K562 (cell line): ENCODE measurements at regions not wholly inside any gene's neighbourhood (a gene's known extent, or its start where the extent isn't known, plus 50 kb on each side); places are given as distances from the start of the nearest gene placed in this dataset.

Experiments
- ATAC-seq: fragments of 200-7000 bp; cut with Tn5 transposase; 3 replicates; pipeline ENCODE4 v1.9.1; 2020; ENCODE audit warnings: moderate library complexity
- BruUV-seq: library from RNA; stranded (reverse); fragments of 400-500 nt; replicated peaks from 2 replicates; lab custom pipeline; 2021; lab: Mats Ljungman, UMichigan
- CTCF ChIA-PET: fragments of 300-600 bp; formaldehyde crosslinking; extraction: SDS; loops from one replicate; lab custom pipeline; 2021; ENCODE audit warnings: low intra/inter-chr PET ratio; lab: Yijun Ruan, JAX
- POLR2A ChIA-PET: fragments of 300-600, 350-650 bp; sonication (Branson Sonifier 250); formaldehyde crosslinking; extraction: SDS; loops from one replicate; lab custom pipeline; 2021; ENCODE audit warnings: antibody characterized with exemption, inconsistent platforms; lab: Yijun Ruan, JAX
- DNase-seq, 4 experiments: peaks; one replicate each; pipeline versions ENCODE4 v3.0.0 to v3.0.0-alpha.2; 2011 to 2018; ENCODE audit warnings: low spot score in 3 of 4, mixed read lengths in 3 of 4; ENCODE audit errors: extremely low read depth in 1 of 4
- FAIRE-seq: peaks from 2 replicates; lab custom pipeline; 2011; peaks lifted over from hg19 to GRCh38; lab: Jason Lieb, UNC
- H2AFZ ChIP-seq: 2 replicates; pipeline ENCODE4 v1.6.0; 2011; ENCODE audit warnings: low read depth, low read length, control low read depth, inconsistent platforms
- H3K27ac ChIP-seq: fragments of 200-600 bp; 3 replicates; pipeline ENCODE4 v1.8.0; 2011; ENCODE audit warnings: low read depth, mild to moderate bottlenecking, control low read depth, inconsistent platforms, low read length, moderate library complexity, mixed read lengths; ENCODE audit errors: extremely low read depth
- H3K27me3 ChIP-seq, 2 experiments: fragments of 300-600 bp in 1 of 2; 2 replicates in 1 of 2; 3 replicates in 1 of 2; pipeline versions ENCODE4 v1.6.0 to v1.8.0; 2011; ENCODE audit warnings: inconsistent platforms in 2 of 2, low read length in 2 of 2, mild to moderate bottlenecking in 1 of 2, mixed read lengths in 1 of 2, moderate library complexity in 1 of 2; ENCODE audit not compliant: control insufficient read depth in 2 of 2, insufficient read depth in 2 of 2
- H3K36me3 ChIP-seq: fragments of 300-600 bp; 3 replicates; pipeline ENCODE4 v1.8.0; 2011; ENCODE audit warnings: mild to moderate bottlenecking, low read length, inconsistent platforms; ENCODE audit not compliant: control insufficient read depth, insufficient read depth
- H3K4me1 ChIP-seq, 2 experiments: fragments of 200-600 bp in 1 of 2; replicated peaks in 1 of 2; 2 replicates in 1 of 2; 3 replicates in 1 of 2; pipeline versions ENCODE4 v1.5.1 to v1.8.0; 2011; ENCODE audit warnings: inconsistent platforms in 2 of 2, low read length in 2 of 2, mild to moderate bottlenecking in 1 of 2, mixed read lengths in 1 of 2, moderate library complexity in 1 of 2; ENCODE audit not compliant: control insufficient read depth in 2 of 2, insufficient read depth in 2 of 2
- H3K4me2 ChIP-seq: 2 replicates; pipeline ENCODE4 v1.6.1; 2011; ENCODE audit warnings: low read length, control low read depth, inconsistent platforms, mixed read lengths; ENCODE audit not compliant: insufficient read depth
- H3K4me3 ChIP-seq: fragments of 200-600 bp; sonication (generic), shearing (Covaris generic); 2 replicates; pipeline ENCODE4 v1.5.1; 2016; ENCODE audit warnings: control low read depth, inconsistent platforms
- H3K79me2 ChIP-seq: fragments of 200-600 bp; 3 replicates; pipeline ENCODE4 v1.8.0; 2011; ENCODE audit warnings: low read length, inconsistent platforms; ENCODE audit not compliant: control insufficient read depth, insufficient read depth
- H3K9ac ChIP-seq, 2 experiments: 2 replicates each; pipeline versions ENCODE4 v1.6.0 to v1.6.1; 2011; ENCODE audit warnings: low read depth in 2 of 2, low read length in 2 of 2, control low read depth in 1 of 2, inconsistent platforms in 1 of 2, mild to moderate bottlenecking in 1 of 2, mixed read lengths in 1 of 2; ENCODE audit not compliant: insufficient read depth in 1 of 2
- H3K9me1 ChIP-seq: one replicate; pipeline ENCODE4 v1.6.0; 2011; ENCODE audit warnings: inconsistent platforms, mild to moderate bottlenecking, low read length, moderate library complexity; ENCODE audit not compliant: control insufficient read depth, insufficient read depth
- H3K9me3 ChIP-seq: replicated peaks from 2 replicates; pipeline ENCODE4 v1.5.1; 2011; ENCODE audit warnings: low read depth, low read length, inconsistent platforms; ENCODE audit not compliant: control insufficient read depth, insufficient read depth
- H4K20me1 ChIP-seq: replicated peaks from 2 replicates; pipeline ENCODE4 v1.6.1; 2011; ENCODE audit warnings: low read length, inconsistent platforms, mixed read lengths; ENCODE audit not compliant: control insufficient read depth, insufficient read depth
- BRD9 ChIP-seq: fragments of 450-650 bp; IDR thresholded peaks from 2 replicates; pipeline ENCODE4 v1.6.1; 2018; ENCODE audit warnings: low read depth; ENCODE audit not compliant: partially characterized antibody
- CBFA2T2 ChIP-seq: fragments of 450-650 bp; conservative IDR thresholded peaks from 2 replicates; pipeline ENCODE4 v1.6.1; 2017; ENCODE audit warnings: mild to moderate bottlenecking
- FOXK2 ChIP-seq, 2 experiments: fragments of 450-650 bp; IDR thresholded peaks in 1 of 2; conservative IDR thresholded peaks in 1 of 2; 2 replicates each; pipeline ENCODE4 v1.6.1; 2016; ENCODE audit warnings: low read depth in 2 of 2, mild to moderate bottlenecking in 1 of 2
- HNRNPH1 ChIP-seq: fragments of 200-400 bp; formaldehyde crosslinking; optimal IDR thresholded peaks from 2 replicates; pipeline ENCODE3; 2017; ENCODE audit warnings: low read depth, mild to moderate bottlenecking, low read length, moderate library complexity
- PKNOX1 ChIP-seq: fragments of 450-650 bp; IDR thresholded peaks from 2 replicates; pipeline ENCODE4 v1.6.1; 2016
- RBM34 ChIP-seq: fragments of 200-400 bp; formaldehyde crosslinking; IDR thresholded peaks from 2 replicates; pipeline ENCODE4 v1.6.1; 2018; ENCODE audit warnings: low read length, borderline replicate concordance; ENCODE audit not compliant: insufficient read depth
- SIN3B ChIP-seq: fragments of 450-650 bp; IDR thresholded peaks from 2 replicates; pipeline ENCODE4 v1.6.1; 2017; ENCODE audit warnings: low read depth, mild to moderate bottlenecking, moderate library complexity
- in situ Hi-C: fragments of 300-500 bp; cut with MboI; formaldehyde crosslinking; loops from 4 replicates; pipeline ENCODE4 v1.15.0; 2018; ENCODE audit warnings: inconsistent platforms, mixed read lengths
- intact Hi-C: fragments of 100-400 bp; cut with micrococcal nuclease; formaldehyde crosslinking; loops from 2 replicates; pipeline ENCODE4 v1.14.2; 2022
- TF ChIP-seq, protein P1 (sequence below): fragments of 200-800 bp; sonication (Bioruptor generic); IDR thresholded peaks from 2 replicates; pipeline ENCODE4 v1.6.1; 2016; ENCODE audit warnings: missing genetic modification characterization, missing compliant biosample characterization

DNA sequence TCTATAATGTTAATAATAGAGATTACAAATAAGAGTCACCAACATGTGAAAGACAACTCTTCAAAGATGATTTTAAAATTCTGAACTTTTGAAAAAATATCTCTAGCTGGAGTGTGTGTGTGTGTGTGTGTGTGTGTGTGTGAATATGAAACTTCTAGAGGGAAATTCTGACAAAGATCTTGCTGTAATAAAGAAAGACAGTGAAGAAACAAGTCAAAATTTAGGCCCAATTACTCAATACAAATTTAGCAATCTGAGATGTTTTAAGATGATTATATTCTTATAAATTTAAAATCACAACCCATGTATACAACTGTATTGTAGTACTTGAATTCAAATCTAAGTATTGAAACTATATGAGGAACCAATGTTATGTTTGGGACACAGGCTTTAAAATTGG, 57.2 kb upstream of the UGP2 start:
- in situ Hi-C loops (no loop called here), intact Hi-C loops (no loop called here)
- FAIRE-seq (no peak), DNase-seq (no peak), ATAC-seq (no peak)
- H3K36me3 ChIP-seq = no peaks in the 10 kb centered on the region
- POLR2A ChIA-PET = no interaction called here
- no peaks in the 10 kb centered on the region for H3K9me3 ChIP-seq
- H3K9me1 ChIP-seq = no peaks in the 10 kb centered on the region
- CTCF ChIA-PET = no interaction called here
- no TSS peak for BruUV-seq
- no peaks in the 10 kb centered on the region for H4K20me1 ChIP-seq
- no peaks in the 10 kb centered on the region for H3K4me1 ChIP-seq
- H3K4me3 ChIP-seq = no peak overlapping the region
- no peak overlapping the region for H3K27ac ChIP-seq
- H3K4me2 ChIP-seq = no peak overlapping the region
- TF ChIP-seq CBFA2T2 = no peak
- no peak for TF ChIP-seq FOXK2 (conservative IDR thresholded peaks at IDR 0.05 in 1 of 2, IDR thresholded peaks at IDR 0.05 in 1 of 2; ENCODE audit: low read depth in 2 of 2)
- TF ChIP-seq HNRNPH1 = no peak
- no peak for TF ChIP-seq BRD9
- no peak for TF ChIP-seq PKNOX1
- TF ChIP-seq RBM34 = no peak
- TF ChIP-seq SIN3B = no peak
- TF ChIP-seq, protein P1, sequence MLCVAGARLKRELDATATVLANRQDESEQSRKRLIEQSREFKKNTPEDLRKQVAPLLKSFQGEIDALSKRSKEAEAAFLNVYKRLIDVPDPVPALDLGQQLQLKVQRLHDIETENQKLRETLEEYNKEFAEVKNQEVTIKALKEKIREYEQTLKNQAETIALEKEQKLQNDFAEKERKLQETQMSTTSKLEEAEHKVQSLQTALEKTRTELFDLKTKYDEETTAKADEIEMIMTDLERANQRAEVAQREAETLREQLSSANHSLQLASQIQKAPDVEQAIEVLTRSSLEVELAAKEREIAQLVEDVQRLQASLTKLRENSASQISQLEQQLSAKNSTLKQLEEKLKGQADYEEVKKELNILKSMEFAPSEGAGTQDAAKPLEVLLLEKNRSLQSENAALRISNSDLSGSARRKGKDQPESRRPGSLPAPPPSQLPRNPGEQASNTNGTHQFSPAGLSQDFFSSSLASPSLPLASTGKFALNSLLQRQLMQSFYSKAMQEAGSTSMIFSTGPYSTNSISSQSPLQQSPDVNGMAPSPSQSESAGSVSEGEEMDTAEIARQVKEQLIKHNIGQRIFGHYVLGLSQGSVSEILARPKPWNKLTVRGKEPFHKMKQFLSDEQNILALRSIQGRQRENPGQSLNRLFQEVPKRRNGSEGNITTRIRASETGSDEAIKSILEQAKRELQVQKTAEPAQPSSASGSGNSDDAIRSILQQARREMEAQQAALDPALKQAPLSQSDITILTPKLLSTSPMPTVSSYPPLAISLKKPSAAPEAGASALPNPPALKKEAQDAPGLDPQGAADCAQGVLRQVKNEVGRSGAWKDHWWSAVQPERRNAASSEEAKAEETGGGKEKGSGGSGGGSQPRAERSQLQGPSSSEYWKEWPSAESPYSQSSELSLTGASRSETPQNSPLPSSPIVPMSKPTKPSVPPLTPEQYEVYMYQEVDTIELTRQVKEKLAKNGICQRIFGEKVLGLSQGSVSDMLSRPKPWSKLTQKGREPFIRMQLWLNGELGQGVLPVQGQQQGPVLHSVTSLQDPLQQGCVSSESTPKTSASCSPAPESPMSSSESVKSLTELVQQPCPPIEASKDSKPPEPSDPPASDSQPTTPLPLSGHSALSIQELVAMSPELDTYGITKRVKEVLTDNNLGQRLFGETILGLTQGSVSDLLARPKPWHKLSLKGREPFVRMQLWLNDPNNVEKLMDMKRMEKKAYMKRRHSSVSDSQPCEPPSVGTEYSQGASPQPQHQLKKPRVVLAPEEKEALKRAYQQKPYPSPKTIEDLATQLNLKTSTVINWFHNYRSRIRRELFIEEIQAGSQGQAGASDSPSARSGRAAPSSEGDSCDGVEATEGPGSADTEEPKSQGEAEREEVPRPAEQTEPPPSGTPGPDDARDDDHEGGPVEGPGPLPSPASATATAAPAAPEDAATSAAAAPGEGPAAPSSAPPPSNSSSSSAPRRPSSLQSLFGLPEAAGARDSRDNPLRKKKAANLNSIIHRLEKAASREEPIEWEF = no peak
- H3K79me2 ChIP-seq = no peaks in the 10 kb centered on the region
- peaks cover 0 to under 1% of the 10 kb centered on the region in 2 experiments; a peak in 1 of 5 replicates for H3K27me3 ChIP-seq
- H2AFZ ChIP-seq = no peak overlapping the region
- no peak overlapping the region for H3K9ac ChIP-seq
